GM19238 (cell line): ENCODE measurements at regions not wholly inside any gene's neighbourhood (a gene's known extent, or its start where the extent isn't known, plus 50 kb on each side); places are given as distances from the start of the nearest gene placed in this dataset.
"Not testable (repeated sequence)": the region's sequence is repeated elsewhere in the genome, so short reads cannot be mapped to it uniquely, and the experiment has no call there.

Experiments
- DNase-seq: peaks from one replicate; pipeline ENCODE4 v3.0.0; 2011; ENCODE audit warnings: low spot score; ENCODE audit not compliant: insufficient read length

DNA sequence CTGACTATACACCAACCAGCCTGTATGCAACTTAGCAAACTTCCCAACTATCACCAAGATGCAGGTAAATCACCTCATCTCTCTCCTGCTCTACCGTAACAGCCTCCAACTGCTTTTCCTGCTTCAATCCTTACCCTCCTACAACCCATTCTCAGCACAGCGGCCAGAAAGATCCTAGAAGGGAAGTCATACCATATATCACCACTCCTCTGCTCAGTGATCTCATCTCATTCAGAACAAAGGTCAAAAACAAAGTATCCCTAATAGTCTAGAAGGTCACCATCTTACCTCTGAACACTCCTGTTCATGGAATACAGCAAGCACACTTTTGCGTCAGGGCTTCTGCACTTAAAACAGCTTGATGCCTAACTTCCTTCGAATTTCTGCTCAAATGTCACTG is 62.2 kb upstream of the RNF38 start:
- DNase-seq = no peak

DNA sequence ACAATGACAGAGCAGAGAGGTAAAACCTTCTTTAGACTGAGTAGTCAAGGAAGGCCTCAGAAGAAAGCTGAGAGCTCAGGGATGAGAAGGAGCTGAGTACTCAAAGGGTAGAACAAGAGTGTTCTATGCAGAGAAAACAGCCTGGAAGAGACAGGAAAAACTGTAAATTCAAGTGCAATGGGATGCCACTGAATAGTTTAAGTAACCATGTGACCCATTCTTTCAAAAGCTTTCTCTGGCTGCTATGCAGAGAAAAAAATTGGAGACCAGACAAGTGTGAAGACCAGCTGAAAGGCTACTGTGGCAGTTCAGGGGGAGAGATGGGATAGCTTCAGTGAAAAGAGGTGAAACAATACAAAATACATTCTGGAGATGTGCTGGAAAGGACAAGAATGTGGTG is 61.3 kb upstream of the RNF38 start:
- DNase-seq = no peak

DNA sequence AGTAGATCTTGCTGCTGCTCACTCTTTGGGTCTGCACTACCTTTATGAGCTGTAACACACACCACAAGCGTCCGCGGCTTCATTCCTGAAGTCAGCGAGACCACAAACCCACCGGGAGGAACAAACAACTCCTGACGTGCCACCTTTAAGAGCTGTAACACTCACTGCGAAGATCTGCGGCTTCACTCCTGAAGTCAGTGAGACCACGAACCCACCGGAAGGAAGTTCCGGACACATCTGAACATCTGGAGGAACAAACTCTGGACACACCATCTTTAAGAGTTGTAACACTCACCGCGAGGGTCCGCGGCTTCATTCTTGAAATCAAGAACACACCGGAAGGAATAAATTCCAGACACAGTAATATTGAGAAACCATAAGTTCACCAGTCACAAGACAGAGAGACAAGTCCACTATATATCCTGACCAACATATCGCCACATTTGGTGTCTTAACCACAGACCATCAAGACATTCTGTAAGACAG is 58.4 kb upstream of the RNF38 start:
- not testable (repeated sequence) for DNase-seq

DNA sequence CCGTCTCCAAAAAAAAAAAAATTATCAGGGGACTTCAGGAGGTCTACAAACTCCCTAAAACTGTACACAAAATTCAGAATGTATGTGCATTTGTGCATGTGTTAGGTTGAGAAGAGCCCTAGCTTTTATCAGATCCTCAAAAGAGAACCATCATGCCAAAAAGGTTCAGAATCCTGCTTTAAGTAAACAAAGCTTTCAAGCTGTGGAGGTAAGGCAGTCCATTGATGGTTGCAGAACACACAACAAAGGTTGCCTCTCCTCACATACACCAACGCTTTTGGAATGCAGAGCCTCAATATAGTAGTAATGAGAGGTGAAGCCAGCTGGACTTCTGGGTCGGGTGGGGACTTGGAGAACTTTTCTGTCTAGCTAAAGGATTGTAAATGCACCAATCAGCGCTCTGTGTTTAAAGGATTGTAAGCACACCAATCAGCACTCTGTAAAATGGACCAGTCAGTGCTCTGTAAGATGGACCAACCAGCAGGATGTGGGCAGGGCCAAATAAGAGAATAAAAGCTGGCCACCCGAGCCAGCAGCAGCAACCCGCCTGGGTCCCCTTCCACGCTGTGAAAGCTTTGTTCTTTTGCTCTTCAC is 57.9 kb upstream of the RNF38 start:
- DNase-seq = no peak

DNA sequence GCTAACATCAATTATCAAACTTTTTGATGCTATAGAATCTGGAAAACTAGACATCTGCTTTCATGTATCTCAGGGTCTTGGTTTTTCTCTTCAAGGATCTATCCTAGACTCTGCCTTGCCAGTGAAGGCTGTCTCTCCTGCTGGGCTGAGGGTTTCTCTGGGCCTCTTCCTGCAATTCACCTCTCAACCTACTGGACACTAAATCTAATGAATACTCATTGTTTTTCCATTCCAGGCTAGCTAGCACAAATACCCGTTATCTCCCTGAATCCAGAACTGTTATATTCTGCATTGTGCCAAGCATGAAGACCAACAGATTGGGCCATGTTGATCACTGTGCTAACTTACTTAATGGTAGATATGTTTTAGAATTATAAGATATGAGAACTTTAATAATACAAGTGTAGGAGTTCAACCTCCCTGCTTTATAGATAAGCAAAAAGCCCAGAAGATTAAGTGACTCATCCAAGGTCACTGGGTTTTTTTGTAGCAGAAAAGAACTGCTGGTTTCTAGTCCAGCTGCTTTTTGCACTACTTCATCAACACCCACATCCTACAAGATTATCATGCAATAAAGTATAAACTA is 56.5 kb upstream of the RNF38 start:
- DNase-seq = no peak

DNA sequence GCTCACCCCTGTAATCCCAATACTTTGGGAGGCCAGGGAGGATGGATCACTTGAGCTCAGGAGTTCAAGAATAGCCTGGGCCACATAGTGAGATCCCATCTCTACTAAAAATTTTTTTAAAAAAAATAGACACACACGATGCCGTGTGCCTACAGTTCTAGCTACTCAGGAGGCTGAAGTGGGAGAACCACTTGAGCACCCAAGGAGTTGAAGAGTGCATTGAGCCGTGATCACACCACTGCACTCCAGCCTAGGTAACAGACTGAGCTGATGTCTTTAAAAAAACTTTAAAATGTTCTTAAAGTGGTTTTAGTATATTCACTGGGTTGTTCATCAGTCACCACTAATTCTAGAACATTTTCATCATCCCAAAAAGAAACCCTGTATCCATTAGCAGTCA is 51.9 kb upstream of the RNF38 start:
- no peak for DNase-seq

DNA sequence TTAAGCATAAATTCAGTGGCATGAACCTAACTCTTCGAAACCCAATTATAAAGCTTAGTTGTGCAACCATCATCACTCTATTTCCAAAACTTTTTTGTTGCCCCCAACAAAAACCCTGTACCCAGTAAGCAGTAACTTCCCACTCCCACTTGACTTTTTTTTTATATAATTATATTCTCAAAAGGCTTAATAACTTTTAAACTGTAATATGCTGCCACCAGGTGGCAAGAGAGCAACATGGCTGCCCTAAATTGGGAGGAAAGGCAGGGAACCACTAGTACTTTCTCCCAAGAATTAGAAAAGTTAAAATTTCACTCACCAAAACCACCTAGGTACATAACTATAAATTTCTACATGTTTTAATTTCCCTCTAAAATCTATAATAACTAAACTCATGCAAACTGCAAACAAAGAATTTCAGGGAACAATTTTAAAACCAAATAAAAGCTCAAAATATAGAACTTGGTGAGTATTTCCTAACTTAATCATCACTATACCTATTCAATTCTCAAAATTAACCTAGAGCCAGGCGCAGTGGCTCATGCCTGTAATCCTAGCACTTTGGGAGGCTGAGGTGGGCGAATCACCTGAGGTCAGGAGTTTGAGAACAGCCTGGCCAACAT is 50.2 kb upstream of the RNF38 start:
- no peak for DNase-seq
